Loucy (cell line): ENCODE measurements at regions not wholly inside any gene's neighbourhood (a gene's known extent, or its start where the extent isn't known, plus 50 kb on each side); places are given as distances from the start of the nearest gene placed in this dataset.

Experiments
- H2AFZ ChIP-seq: fragments of 200-600 bp; sonication (generic); 2 replicates; pipeline ENCODE4 v1.6.0; 2016; ENCODE audit warnings: antibody characterized with exemption, mild to moderate bottlenecking, low read length, moderate library complexity
- H3F3A ChIP-seq: fragments of 200-600 bp; 2 replicates; pipeline ENCODE4 v1.6.0; 2016; ENCODE audit warnings: antibody characterized with exemption, low read depth, mild to moderate bottlenecking
- H3K27me3 ChIP-seq: fragments of 200-600 bp; sonication (generic); 2 replicates; pipeline ENCODE4 v1.6.1; 2014; ENCODE audit warnings: low read length, mild to moderate bottlenecking; ENCODE audit not compliant: insufficient read depth, poor library complexity, severe bottlenecking
- H3K36me3 ChIP-seq: fragments of 200-600 bp; sonication (generic); 2 replicates; pipeline ENCODE4 v1.6.1; 2016; ENCODE audit warnings: low read length; ENCODE audit not compliant: insufficient read depth
- H3K4me1 ChIP-seq: fragments of 200-600 bp; sonication (generic); 2 replicates; pipeline ENCODE4 v1.5.1; 2014; ENCODE audit warnings: low read length, mild to moderate bottlenecking; ENCODE audit not compliant: insufficient read depth, poor library complexity, severe bottlenecking
- H3K4me2 ChIP-seq: fragments of 200-600 bp; sonication (generic); 2 replicates; pipeline ENCODE4 v1.6.0; 2014; ENCODE audit warnings: antibody characterized with exemption, low read length, low read depth, mild to moderate bottlenecking; ENCODE audit not compliant: poor library complexity, severe bottlenecking
- H3K4me3 ChIP-seq: fragments of 200-600 bp; sonication (generic); 2 replicates; pipeline ENCODE4 v1.5.1; 2014; ENCODE audit warnings: low read length, mild to moderate bottlenecking, mixed read lengths; ENCODE audit not compliant: poor library complexity, severe bottlenecking
- H3K79me2 ChIP-seq: fragments of 200-600 bp; sonication (generic); 2 replicates; pipeline ENCODE4 v1.6.1; 2014; ENCODE audit warnings: low read length; ENCODE audit not compliant: insufficient read depth
- H3K9ac ChIP-seq: fragments of 200-600 bp; sonication (generic); 2 replicates; pipeline ENCODE4 v1.6.0; 2014; ENCODE audit warnings: mild to moderate bottlenecking, low read depth, low read length, moderate library complexity; ENCODE audit not compliant: poor library complexity, severe bottlenecking
- H3K9me2 ChIP-seq: fragments of 200-600 bp; sonication (generic); replicated peaks from 2 replicates; pipeline ENCODE4 v1.6.1; 2016; ENCODE audit warnings: low read depth, low read length, mixed read lengths
- H3K9me3 ChIP-seq: fragments of 200-600 bp; sonication (generic); 2 replicates; pipeline ENCODE4 v1.6.1; 2014; ENCODE audit warnings: mild to moderate bottlenecking, antibody characterized with exemption, low read length, low read depth; ENCODE audit not compliant: insufficient read depth
- H4K20me1 ChIP-seq: fragments of 200-600 bp; sonication (generic); 2 replicates; pipeline ENCODE4 v1.6.0; 2014; ENCODE audit warnings: antibody characterized with exemption, low read length, mild to moderate bottlenecking; ENCODE audit not compliant: insufficient read depth, poor library complexity, severe bottlenecking
- CTCF ChIP-seq: fragments of 200-600 bp; sonication (generic); conservative IDR thresholded peaks from 2 replicates; pipeline ENCODE4 v1.5.1; 2014; ENCODE audit warnings: mild to moderate bottlenecking, antibody characterized with exemption, low read length
- EZH2phosphoT487 ChIP-seq: fragments of 200-600 bp; IDR thresholded peaks from 2 replicates; pipeline ENCODE4 v1.6.1; 2018; ENCODE audit warnings: antibody characterized with exemption, mild to moderate bottlenecking, moderate library complexity, borderline replicate concordance

DNA sequence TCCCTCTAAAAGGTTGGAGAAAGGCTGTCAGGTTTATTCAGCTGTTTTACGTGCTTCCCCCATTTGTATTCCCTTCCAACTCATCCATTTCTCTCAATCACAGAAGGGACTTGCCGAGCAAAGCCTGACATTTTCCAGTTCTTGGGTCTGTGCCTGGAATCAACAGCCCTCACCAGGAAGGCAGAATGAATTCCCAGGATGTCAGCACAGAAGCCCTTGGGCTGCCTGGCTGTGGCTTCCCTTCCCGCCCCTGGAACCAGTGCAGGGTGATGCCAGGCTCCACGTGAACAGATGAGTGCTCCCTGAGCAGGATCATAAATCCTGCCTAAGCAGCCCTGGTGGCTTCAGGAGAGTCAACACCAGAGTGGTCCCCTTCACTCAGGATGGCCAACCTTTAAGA lies 86.1 kb upstream of the CD83 start:
- Histone ChIP-seq H3F3A (no peaks in the 10 kb centered on the region), H3K79me2 (no peaks in the 10 kb centered on the region), H3K4me3 (no peak overlapping the region), H3K9ac (no peak overlapping the region), H3K27me3 (no peaks in the 10 kb centered on the region), H3K4me2 (no peak overlapping the region), H3K36me3 (no peaks in the 10 kb centered on the region), H3K9me2 (no peaks in the 10 kb centered on the region), H3K4me1 (no peaks in the 10 kb centered on the region), H3K9me3 (no peaks in the 10 kb centered on the region), H4K20me1 (no peaks in the 10 kb centered on the region), H2AFZ (no peak overlapping the region)
- TF ChIP-seq CTCF: no peak
- TF ChIP-seq EZH2phosphoT487: no peak

- Histone ChIP-seq H3K36me3 (no peaks in the 10 kb centered on the region), H3F3A (no peaks in the 10 kb centered on the region), H4K20me1 (no peaks in the 10 kb centered on the region), H3K27me3 (peaks cover 7% of the 10 kb centered on the region), H2AFZ (no peak overlapping the region), H3K79me2 (no peaks in the 10 kb centered on the region), H3K9me3 (no peaks in the 10 kb centered on the region), H3K9ac (no peak overlapping the region), H3K9me2 (no peaks in the 10 kb centered on the region), H3K4me3 (no peak overlapping the region), H3K4me1 (no peaks in the 10 kb centered on the region), H3K4me2 (no peak overlapping the region)
- TF ChIP-seq EZH2phosphoT487: no peak
- TF ChIP-seq CTCF: no peak
Observed at GRCh38 chr6:14035071-14035847, 82.3 kb upstream of the CD83 start.

DNA sequence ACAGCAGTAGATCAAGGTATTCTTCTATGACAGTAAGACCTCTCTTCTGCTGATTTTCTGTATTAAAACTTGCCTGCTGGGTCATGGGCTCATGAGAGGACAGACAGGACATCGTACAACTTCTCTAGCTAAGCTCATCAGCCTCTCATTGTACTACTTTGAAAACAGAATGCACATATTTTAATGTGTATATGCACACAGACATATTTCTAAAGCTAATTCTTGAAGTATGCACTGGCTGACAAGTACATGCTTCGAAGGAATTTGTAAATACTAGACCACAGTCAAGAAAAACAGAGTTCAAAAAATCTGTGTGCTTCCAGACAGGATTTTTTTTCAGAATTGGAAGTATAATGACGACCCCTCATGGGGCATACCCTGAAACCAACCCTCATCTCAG lies 81.7 kb upstream of the CD83 start:
- TF ChIP-seq EZH2phosphoT487 (no peak), CTCF (no peak)
- Histone ChIP-seq H3K9me2 (no peaks in the 10 kb centered on the region), H3K9me3 (no peaks in the 10 kb centered on the region), H3K9ac (no peak overlapping the region), H3F3A (no peaks in the 10 kb centered on the region), H4K20me1 (no peaks in the 10 kb centered on the region), H3K27me3 (peaks cover 7% of the 10 kb centered on the region), H2AFZ (no peak overlapping the region), H3K4me2 (no peak overlapping the region), H3K4me1 (no peaks in the 10 kb centered on the region), H3K4me3 (no peak overlapping the region), H3K79me2 (no peaks in the 10 kb centered on the region), H3K36me3 (no peaks in the 10 kb centered on the region)
